ENCODE measurements at regions not wholly inside any gene's neighbourhood (a gene's known extent, or its start where the extent isn't known, plus 50 kb on each side); places are given as distances from the start of the nearest gene placed in this dataset.

- TF ChIP-seq CTCF (IDR thresholded peaks at IDR 0.05) = peak in 5 of 6 experiments; percentile 24 to 84 (median 46)
- TF ChIP-seq POLR2A (IDR thresholded peaks at IDR 0.05) = no peak
Measured at GRCh38 chr5:159444441-159445082, 114.3 kb upstream of the IL12B start.
